Activated CD8-positive, alpha-beta memory T cell treated with anti-CD3 and anti-CD28 coated beads, Interleukin-2, amount 10 ng/mL, durations not matched to agents 7 days and 5 days (primary cell): ENCODE measurements at regions not wholly inside any gene's neighbourhood (a gene's known extent, or its start where the extent isn't known, plus 50 kb on each side); places are given as distances from the start of the nearest gene placed in this dataset.
"Not testable (repeated sequence)": the region's sequence is repeated elsewhere in the genome, so short reads cannot be mapped to it uniquely, and the experiment has no call there.

Experiments used
- ATAC-seq: fragments of 150-1000 bp; cut with Tn5 transposase; one replicate; pipeline ENCODE4 v1.10.0; 2021; ENCODE audit warnings: moderate library complexity
- CTCF ChIA-PET: fragments of 350-600 bp; sonication (Branson Sonifier 250); formaldehyde crosslinking; loops from one replicate; lab custom pipeline; 2021; ENCODE audit warnings: antibody characterized with exemption; lab: Charles Lee
- DNase-seq: peaks from one replicate; pipeline ENCODE4 v3.0.0-alpha.2; 2020
- H3K27ac Mint-ChIP-seq: one replicate; pipeline ENCODE4 v1.8.0; 2021; ENCODE audit warnings: mild to moderate bottlenecking, mixed read lengths
- H3K27me3 Mint-ChIP-seq: one replicate; pipeline ENCODE4 v1.8.0; 2021; ENCODE audit warnings: mixed read lengths
- H3K36me3 Mint-ChIP-seq: one replicate; pipeline ENCODE4 v1.8.0; 2021; ENCODE audit warnings: mild to moderate bottlenecking, mixed read lengths
- H3K4me1 Mint-ChIP-seq: one replicate; pipeline ENCODE4 v1.8.0; 2021; ENCODE audit warnings: mixed read lengths
- H3K4me3 Mint-ChIP-seq: one replicate; pipeline ENCODE4 v1.8.0; 2021; ENCODE audit warnings: mild to moderate bottlenecking, moderate library complexity, mixed read lengths
- H3K9me3 Mint-ChIP-seq: one replicate; pipeline ENCODE4 v1.8.0; 2022; ENCODE audit warnings: low read depth, mixed read lengths

- not testable (repeated sequence) for H3K4me3 Mint-ChIP-seq, H3K27ac Mint-ChIP-seq, H3K36me3 Mint-ChIP-seq
Observed at GRCh38 chr1:206359377-206359776, 110.9 kb upstream of the IKBKE start.

GRCh38 chr1:206361978-206362543 is 108.2 kb upstream of the IKBKE start:
- H3K27ac Mint-ChIP-seq, H3K9me3 Mint-ChIP-seq, ATAC-seq, CTCF ChIA-PET, H3K4me3 Mint-ChIP-seq, DNase-seq, H3K36me3 Mint-ChIP-seq, H3K27me3 Mint-ChIP-seq: not testable (repeated sequence)
- peaks cover 11% of the 10 kb centered on the region for H3K4me1 Mint-ChIP-seq

More at GRCh38 chr1:206359377-206359776, 110.9 kb upstream of the IKBKE start:
- peaks cover 13% of the 10 kb centered on the region for H3K4me1 Mint-ChIP-seq
- ATAC-seq, H3K9me3 Mint-ChIP-seq, DNase-seq, CTCF ChIA-PET, H3K27me3 Mint-ChIP-seq: not testable (repeated sequence)

- H3K27ac Mint-ChIP-seq, H3K27me3 Mint-ChIP-seq, H3K4me3 Mint-ChIP-seq, H3K9me3 Mint-ChIP-seq, DNase-seq, ATAC-seq, H3K36me3 Mint-ChIP-seq, CTCF ChIA-PET: not testable (repeated sequence)
- peaks cover 11% of the 10 kb centered on the region for H3K4me1 Mint-ChIP-seq
Observed at GRCh38 chr1:206362994-206363393, 107.3 kb upstream of the IKBKE start.

GRCh38 chr1:206365271-206365670 is 105.0 kb upstream of the IKBKE start:
- H3K9me3 Mint-ChIP-seq, H3K27me3 Mint-ChIP-seq: not testable (repeated sequence)

DNA sequence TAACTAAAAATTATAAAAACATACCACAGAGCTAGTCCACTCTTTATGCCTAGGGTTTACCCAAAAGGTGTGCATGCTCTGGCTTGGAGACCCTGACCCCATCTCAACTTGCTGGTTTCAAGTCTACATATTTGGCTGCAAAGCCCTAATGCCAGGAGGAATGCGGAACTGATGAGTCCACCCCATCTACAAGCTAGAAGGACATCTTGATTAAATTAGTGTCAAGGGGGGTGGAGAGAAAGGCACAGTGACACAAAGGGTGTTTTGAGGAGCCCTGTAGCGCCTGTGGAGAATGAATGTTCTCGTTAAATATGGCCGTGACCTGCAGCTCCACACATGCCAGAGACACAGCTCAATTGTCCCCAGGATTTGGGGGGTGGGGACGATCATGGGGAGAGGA is 104.1 kb upstream of the IKBKE start:
- H3K9me3 Mint-ChIP-seq, H3K36me3 Mint-ChIP-seq, CTCF ChIA-PET: not testable (repeated sequence)

More at GRCh38 chr1:206365271-206365670, 105.0 kb upstream of the IKBKE start:
- DNase-seq, ATAC-seq, H3K4me3 Mint-ChIP-seq, CTCF ChIA-PET, H3K4me1 Mint-ChIP-seq, H3K36me3 Mint-ChIP-seq, H3K27ac Mint-ChIP-seq: not testable (repeated sequence)

DNA sequence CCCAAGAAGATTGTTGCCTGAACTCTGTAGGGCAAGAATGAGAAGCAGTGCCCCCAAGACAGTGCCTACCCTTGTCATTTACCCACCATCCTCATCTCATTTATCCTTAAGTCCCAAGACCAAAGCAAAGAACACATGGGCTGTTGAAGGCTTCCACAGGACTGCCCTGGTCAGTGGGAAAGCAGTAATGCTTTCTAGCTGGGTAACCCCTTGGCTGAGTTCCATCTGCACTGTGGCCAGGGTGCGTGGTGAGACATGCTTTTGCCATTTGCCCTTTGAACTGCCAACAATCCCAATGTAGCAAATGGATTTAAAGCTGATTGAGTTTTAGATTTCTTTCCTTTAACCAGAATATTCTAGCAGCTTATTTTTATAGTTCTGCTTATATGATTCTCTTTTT is 103.5 kb upstream of the IKBKE start:
- H3K27ac Mint-ChIP-seq, DNase-seq, H3K4me1 Mint-ChIP-seq, H3K36me3 Mint-ChIP-seq, H3K9me3 Mint-ChIP-seq, H3K27me3 Mint-ChIP-seq, H3K4me3 Mint-ChIP-seq, ATAC-seq, CTCF ChIA-PET: not testable (repeated sequence)

More for the DNA sequence above, 104.1 kb upstream of the IKBKE start:
- DNase-seq, H3K4me1 Mint-ChIP-seq, H3K27me3 Mint-ChIP-seq, H3K27ac Mint-ChIP-seq, H3K4me3 Mint-ChIP-seq, ATAC-seq: not testable (repeated sequence)

GRCh38 chr1:206367955-206368622 is 102.2 kb upstream of the IKBKE start:
- CTCF ChIA-PET, H3K4me3 Mint-ChIP-seq, H3K4me1 Mint-ChIP-seq, DNase-seq, H3K27me3 Mint-ChIP-seq, H3K9me3 Mint-ChIP-seq, H3K36me3 Mint-ChIP-seq, H3K27ac Mint-ChIP-seq: not testable (repeated sequence)
- peak; percentile 52 for ATAC-seq

DNA sequence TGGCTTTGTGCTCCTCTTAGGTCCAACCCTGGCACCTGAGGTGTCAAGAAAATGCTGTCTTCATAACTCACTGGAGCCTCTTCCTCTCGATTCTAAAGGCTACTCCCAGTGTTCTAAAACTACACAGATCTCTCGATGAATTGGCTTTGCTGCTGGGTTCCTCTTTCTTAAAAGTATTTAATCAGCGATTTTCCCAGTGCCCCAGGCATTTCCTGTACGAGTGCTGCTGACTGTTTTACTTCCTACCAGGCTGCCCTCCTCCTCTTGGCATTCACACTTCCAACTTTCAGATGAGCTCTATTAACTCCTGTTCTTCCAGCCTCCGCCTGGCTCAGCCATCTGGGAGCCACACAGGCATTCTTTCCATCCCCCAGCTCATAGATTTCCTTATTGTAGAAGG is 95.6 kb upstream of the IKBKE start:
- ATAC-seq, DNase-seq, H3K4me1 Mint-ChIP-seq, CTCF ChIA-PET, H3K27me3 Mint-ChIP-seq, H3K27ac Mint-ChIP-seq, H3K9me3 Mint-ChIP-seq, H3K4me3 Mint-ChIP-seq: not testable (repeated sequence)
- H3K36me3 Mint-ChIP-seq = peaks cover 12% of the 10 kb centered on the region

DNA sequence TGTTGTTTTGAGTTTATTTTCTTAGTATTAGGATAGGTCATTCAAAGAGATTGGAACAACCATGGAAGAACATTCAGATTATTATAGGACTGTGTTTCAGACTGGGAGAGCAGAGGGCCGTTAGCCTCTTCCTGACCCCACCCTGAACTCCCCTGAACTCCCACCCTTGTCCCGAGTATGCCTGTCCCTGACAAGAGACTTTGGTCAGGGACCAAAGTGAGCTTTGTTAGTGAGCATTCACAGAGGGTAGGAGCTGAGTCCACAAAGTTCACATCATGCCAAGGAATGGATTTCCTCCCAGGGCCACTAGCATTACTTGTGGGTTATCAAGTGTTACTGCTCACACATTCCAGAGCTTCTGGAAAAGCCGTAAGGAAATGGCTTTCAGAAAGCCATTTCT is 94.7 kb upstream of the IKBKE start:
- DNase-seq, ATAC-seq, H3K9me3 Mint-ChIP-seq, H3K4me3 Mint-ChIP-seq, H3K4me1 Mint-ChIP-seq, H3K27ac Mint-ChIP-seq, CTCF ChIA-PET, H3K27me3 Mint-ChIP-seq: not testable (repeated sequence)
- peaks cover 12% of the 10 kb centered on the region for H3K36me3 Mint-ChIP-seq

- H3K27me3 Mint-ChIP-seq, H3K4me3 Mint-ChIP-seq, ATAC-seq, H3K36me3 Mint-ChIP-seq, H3K9me3 Mint-ChIP-seq, DNase-seq, H3K27ac Mint-ChIP-seq, CTCF ChIA-PET: not testable (repeated sequence)
- peaks cover 11% of the 10 kb centered on the region for H3K4me1 Mint-ChIP-seq
Observed at GRCh38 chr1:206378506-206378905, 91.8 kb upstream of the IKBKE start.

DNA sequence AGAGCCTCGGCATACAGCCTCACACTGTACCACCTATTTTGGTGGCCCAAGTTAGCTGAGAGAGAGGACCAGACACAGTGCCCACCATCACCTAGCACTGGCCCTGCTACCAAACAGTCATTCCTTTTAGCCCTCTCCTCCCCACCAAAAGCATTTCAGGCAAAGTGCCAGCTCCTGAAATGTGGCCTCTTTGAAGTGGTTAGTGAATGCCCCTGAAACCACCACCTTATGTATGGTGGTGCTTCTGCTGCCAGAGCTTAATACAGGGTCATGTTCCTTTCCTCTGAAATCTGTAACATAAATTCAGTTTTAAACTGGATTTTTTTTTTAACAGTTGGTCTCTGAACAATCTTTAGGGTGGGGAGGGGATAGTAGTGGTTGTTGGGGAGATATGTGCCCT is 91.0 kb upstream of the IKBKE start:
- DNase-seq, ATAC-seq, H3K27ac Mint-ChIP-seq, H3K36me3 Mint-ChIP-seq, H3K27me3 Mint-ChIP-seq, CTCF ChIA-PET, H3K4me3 Mint-ChIP-seq, H3K9me3 Mint-ChIP-seq: not testable (repeated sequence)
- peaks cover 11% of the 10 kb centered on the region for H3K4me1 Mint-ChIP-seq

GRCh38 chr1:206380163-206380790 is 90.0 kb upstream of the IKBKE start:
- ATAC-seq = peak; percentile 37
- Mint-ChIP-seq H3K4me1 (peaks cover 12% of the 10 kb centered on the region), H3K27ac (peak overlapping the region; percentile 64)
- CTCF ChIA-PET, H3K27me3 Mint-ChIP-seq, H3K4me3 Mint-ChIP-seq, H3K9me3 Mint-ChIP-seq, H3K36me3 Mint-ChIP-seq, DNase-seq: not testable (repeated sequence)

- H3K36me3 Mint-ChIP-seq, CTCF ChIA-PET, H3K27me3 Mint-ChIP-seq, H3K9me3 Mint-ChIP-seq: not testable (repeated sequence)
- H3K27ac Mint-ChIP-seq = peak overlapping the region; percentile 96
- ATAC-seq (peak; percentile 63), DNase-seq (peak; percentile 42)
- peak overlapping the region; percentile 38 for H3K4me3 Mint-ChIP-seq
- peaks cover 12% of the 10 kb centered on the region for H3K4me1 Mint-ChIP-seq
Observed at GRCh38 chr1:206380791-206381610, 89.3 kb upstream of the IKBKE start.
